ENCODE measurements at regions not wholly inside any gene's neighbourhood (a gene's known extent, or its start where the extent isn't known, plus 50 kb on each side); places are given as distances from the start of the nearest gene placed in this dataset.

DNA sequence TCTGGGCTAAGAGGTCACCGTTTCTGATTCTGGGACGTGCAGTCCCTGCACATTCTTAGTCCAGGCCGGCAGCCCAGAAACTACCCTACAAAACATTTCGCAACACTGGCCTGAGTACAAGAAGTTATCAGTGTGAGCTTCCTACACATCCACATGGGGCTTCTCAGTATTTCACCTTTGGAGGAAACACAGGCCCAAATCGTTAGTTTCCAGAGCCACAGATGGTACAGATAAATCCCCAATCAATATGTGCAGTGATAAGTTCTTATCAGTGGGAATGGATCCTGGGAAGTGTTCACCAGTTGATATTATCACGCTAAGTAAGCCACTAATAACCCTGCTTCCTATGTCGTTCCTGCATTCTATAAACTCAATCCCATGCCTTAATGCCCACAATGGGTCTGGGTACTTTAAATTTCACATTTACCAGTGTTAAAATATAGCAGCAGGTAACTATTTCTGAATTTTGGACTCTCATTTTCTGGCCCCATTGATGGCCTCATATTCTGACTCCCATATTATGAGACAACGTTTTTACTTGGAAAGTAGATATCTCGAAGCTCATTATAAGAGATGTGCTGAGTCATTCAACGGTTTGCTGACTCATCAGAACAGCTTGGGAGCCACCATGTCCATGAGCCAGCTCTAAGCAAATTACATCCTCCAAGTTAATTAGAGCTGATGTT lies 370.2 kb upstream of the MAF start:
- no peaks in the 10 kb centered on the region for H3K4me1 ChIP-seq (ENCODE audit: insufficient read depth, low read length)
- H4K8ac ChIP-seq (replicated peaks; ENCODE audit: insufficient read length, low read depth, low read length), result no peak overlapping the region
- H2BK5ac ChIP-seq (ENCODE audit: insufficient read length, low read length), result no peak overlapping the region
- H4K20me1 ChIP-seq (ENCODE audit: control insufficient read depth, insufficient read depth, insufficient read length), result no peaks in the 10 kb centered on the region
- no CpG with 5 or more reads among the region's 10 CpGs for WGBS (ENCODE audit: extremely low coverage, insufficient read length, low lambda C conversion rate)
- no peaks in the 10 kb centered on the region for H3K79me2 ChIP-seq (ENCODE audit: insufficient read depth, low read length)
- no peak overlapping the region for H2BK120ac ChIP-seq (ENCODE audit: low read depth, low read length, poor library complexity, severe bottlenecking)
- Mint-ChIP-seq H3K36me3 (ENCODE audit: insufficient read depth in 1 of 3, low read depth in 3 of 3) (no peaks in the 10 kb centered on the region), H3K9me3 (no peaks in the 10 kb centered on the region), H3K27me3 (ENCODE audit: low read depth) (no peaks in the 10 kb centered on the region), H3K27ac (no peak overlapping the region), H3K4me3 (no peak overlapping the region), H3K4me1 (no peaks in the 10 kb centered on the region; a peak in 1 of 4 replicates)
- no peak overlapping the region for H2AK5ac ChIP-seq (ENCODE audit: insufficient read length, low read length)
- TF ChIP-seq, protein P1, sequence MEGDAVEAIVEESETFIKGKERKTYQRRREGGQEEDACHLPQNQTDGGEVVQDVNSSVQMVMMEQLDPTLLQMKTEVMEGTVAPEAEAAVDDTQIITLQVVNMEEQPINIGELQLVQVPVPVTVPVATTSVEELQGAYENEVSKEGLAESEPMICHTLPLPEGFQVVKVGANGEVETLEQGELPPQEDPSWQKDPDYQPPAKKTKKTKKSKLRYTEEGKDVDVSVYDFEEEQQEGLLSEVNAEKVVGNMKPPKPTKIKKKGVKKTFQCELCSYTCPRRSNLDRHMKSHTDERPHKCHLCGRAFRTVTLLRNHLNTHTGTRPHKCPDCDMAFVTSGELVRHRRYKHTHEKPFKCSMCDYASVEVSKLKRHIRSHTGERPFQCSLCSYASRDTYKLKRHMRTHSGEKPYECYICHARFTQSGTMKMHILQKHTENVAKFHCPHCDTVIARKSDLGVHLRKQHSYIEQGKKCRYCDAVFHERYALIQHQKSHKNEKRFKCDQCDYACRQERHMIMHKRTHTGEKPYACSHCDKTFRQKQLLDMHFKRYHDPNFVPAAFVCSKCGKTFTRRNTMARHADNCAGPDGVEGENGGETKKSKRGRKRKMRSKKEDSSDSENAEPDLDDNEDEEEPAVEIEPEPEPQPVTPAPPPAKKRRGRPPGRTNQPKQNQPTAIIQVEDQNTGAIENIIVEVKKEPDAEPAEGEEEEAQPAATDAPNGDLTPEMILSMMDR (conservative IDR thresholded peaks at IDR 0.05), result no peak
- H3K23me2 ChIP-seq (ENCODE audit: insufficient read length, low read depth, low read length, poor library complexity, severe bottlenecking), result no peaks in the 10 kb centered on the region
- H2BK12ac ChIP-seq (ENCODE audit: insufficient read length, low read depth, low read length), result no peak overlapping the region
- no peak overlapping the region for H4K91ac ChIP-seq (ENCODE audit: insufficient read length, low read depth, low read length)
- DNase-seq, result no peak
- H3K27me3 ChIP-seq (ENCODE audit: insufficient read depth, low read length), result no peaks in the 10 kb centered on the region
- no peak overlapping the region for H3K56ac ChIP-seq (ENCODE audit: insufficient read length, low read depth, low read length)
- H3K4ac ChIP-seq (ENCODE audit: low read depth, low read length), result no peak overlapping the region
- H3K14ac ChIP-seq (ENCODE audit: insufficient read depth, low read length), result no peak overlapping the region
- H3K27ac ChIP-seq (ENCODE audit: insufficient read length, low read depth, low read length), result no peak overlapping the region
- H3K9me3 ChIP-seq (ENCODE audit: control insufficient read depth, low read depth, low read length), result no peaks in the 10 kb centered on the region
- H4K5ac ChIP-seq (ENCODE audit: insufficient read length, low read depth, low read length), result no peak overlapping the region
- H2BK20ac ChIP-seq (ENCODE audit: low read depth, low read length, poor library complexity, severe bottlenecking), result no peak overlapping the region
- no peak overlapping the region for H3K23ac ChIP-seq (ENCODE audit: insufficient read length, low read depth, low read length)
- no peak overlapping the region for H3K9ac ChIP-seq (ENCODE audit: extremely low read depth, insufficient read length, low read length)
- H3T11ph ChIP-seq (ENCODE audit: low read length), result no peak overlapping the region
- no peak overlapping the region for H2BK15ac ChIP-seq (ENCODE audit: low read depth, low read length)
- H3K18ac ChIP-seq (ENCODE audit: insufficient read length, low read depth, low read length), result no peak overlapping the region
- H3K4me2 ChIP-seq (ENCODE audit: insufficient read depth, insufficient read length, low read length), result no peak overlapping the region
- no peak overlapping the region for H2AFZ ChIP-seq (ENCODE audit: low read length)
- no peaks in the 10 kb centered on the region for H3K79me1 ChIP-seq (ENCODE audit: insufficient read depth, low read depth, low read length, poor library complexity, severe bottlenecking)

Measured in H9 (cell line).